SK-N-SH (cell line): ENCODE measurements at regions not wholly inside any gene's neighbourhood (a gene's known extent, or its start where the extent isn't known, plus 50 kb on each side); places are given as distances from the start of the nearest gene placed in this dataset.

ENCODE experiments used
- CTCF ChIA-PET: fragments of 300-600, 350-600 bp; formaldehyde crosslinking; extraction: SDS; loops from one replicate; lab custom pipeline; 2021; lab: Yijun Ruan, JAX
- POLR2A ChIA-PET: fragments of 350-600 bp; sonication (Branson Sonifier 250); formaldehyde crosslinking; extraction: SDS; loops from one replicate; lab custom pipeline; 2020; ENCODE audit warnings: antibody characterized with exemption, inconsistent platforms; lab: Yijun Ruan, JAX
- DNase-seq: peaks from one replicate; pipeline ENCODE4 v3.0.0; 2012
- H2AFZ ChIP-seq: fragments of 200-600 bp; sonication (generic); 2 replicates; pipeline ENCODE4 v1.8.1; 2016; ENCODE audit warnings: antibody characterized with exemption, mild to moderate bottlenecking, low read depth
- H3F3A ChIP-seq: fragments of 200-600 bp; sonication (generic); replicated peaks from 2 replicates; pipeline ENCODE3; 2016; ENCODE audit warnings: antibody characterized with exemption, mild to moderate bottlenecking; ENCODE audit not compliant: insufficient read depth
- H3K27ac ChIP-seq, 2 experiments: fragments of 200-500 bp in 1 of 2; fragments of 200-600 bp in 1 of 2; sonication (Bioruptor generic) in 1 of 2; sonication (generic), shearing (Covaris generic) in 1 of 2; 2 replicates each; pipeline versions ENCODE4 v1.5.1 to v1.6.1; 2014 to 2016; ENCODE audit warnings: low read depth in 2 of 2, inconsistent platforms in 1 of 2, low read length in 1 of 2, mild to moderate bottlenecking in 1 of 2, mixed read lengths in 1 of 2
- H3K27me3 ChIP-seq: fragments of 200-600 bp; sonication (generic), shearing (Covaris generic); 2 replicates; pipeline ENCODE4 v1.6.1; 2016; ENCODE audit warnings: mixed run types; ENCODE audit not compliant: insufficient read depth
- H3K36me3 ChIP-seq, 2 experiments: fragments of 200-500 bp in 1 of 2; fragments of 200-600 bp in 1 of 2; sonication (Bioruptor generic) in 1 of 2; sonication (generic) in 1 of 2; replicated peaks in 1 of 2; 2 replicates each; pipeline versions ENCODE3 to v1.5.1; 2014 to 2016; ENCODE audit warnings: low read length in 1 of 2, mild to moderate bottlenecking in 1 of 2; ENCODE audit not compliant: insufficient read depth in 2 of 2, control insufficient read depth in 1 of 2
- H3K4me1 ChIP-seq, 2 experiments: fragments of 200-500 bp in 1 of 2; fragments of 200-600 bp in 1 of 2; sonication (Bioruptor generic) in 1 of 2; sonication (generic), shearing (Covaris generic) in 1 of 2; 2 replicates each; pipeline versions ENCODE4 v1.5.1 to v1.6.1; 2014 to 2016; ENCODE audit warnings: low read depth in 1 of 2, low read length in 1 of 2, mixed run types in 1 of 2; ENCODE audit not compliant: insufficient read depth in 2 of 2, control insufficient read depth in 1 of 2
- H3K4me2 ChIP-seq: fragments of 200-600 bp; sonication (generic), shearing (Covaris generic); 2 replicates; pipeline ENCODE4 v1.6.1; 2017; ENCODE audit warnings: mixed run types
- H3K4me3 ChIP-seq, 2 experiments: fragments of 200-500 bp in 1 of 2; fragments of 200-600 bp in 1 of 2; sonication (Bioruptor generic) in 1 of 2; sonication (generic), shearing (Covaris generic) in 1 of 2; 2 replicates each; pipeline versions ENCODE4 v1.5.1 to v1.8.1; 2014 to 2016; ENCODE audit warnings: low read depth in 2 of 2, inconsistent platforms in 1 of 2, low read length in 1 of 2, mild to moderate bottlenecking in 1 of 2, mixed read lengths in 1 of 2, moderate library complexity in 1 of 2
- H3K79me2 ChIP-seq: fragments of 200-600 bp; sonication (generic); 2 replicates; pipeline ENCODE4 v1.8.1; 2017; ENCODE audit warnings: mild to moderate bottlenecking; ENCODE audit not compliant: insufficient read depth
- H3K9ac ChIP-seq: fragments of 200-600 bp; sonication (generic); 2 replicates; pipeline ENCODE4 v1.6.1; 2017; ENCODE audit warnings: mixed run types
- H3K9me2 ChIP-seq: fragments of 200-600 bp; sonication (generic); 2 replicates; pipeline ENCODE4 v1.6.1; 2017; ENCODE audit warnings: mixed run types
- H3K9me3 ChIP-seq: fragments of 200-600 bp; sonication (generic); 2 replicates; pipeline ENCODE4 v1.6.1; 2017; ENCODE audit warnings: mixed run types, mild to moderate bottlenecking, moderate library complexity
- H4K20me1 ChIP-seq: fragments of 200-600 bp; sonication (generic); 2 replicates; pipeline ENCODE4 v1.6.1; 2017; ENCODE audit warnings: mild to moderate bottlenecking, mixed run types; ENCODE audit not compliant: insufficient read depth
- CHD2 ChIP-seq: fragments of 150-350 bp; IDR thresholded peaks from 2 replicates; pipeline ENCODE4 v1.6.1; 2018; ENCODE audit warnings: low read length; ENCODE audit not compliant: partially characterized antibody
- ELF1 ChIP-seq: IDR thresholded peaks from 2 replicates; pipeline ENCODE4 v1.4.0; 2012
- EP300 ChIP-seq, 2 experiments: IDR thresholded peaks; 2 replicates each; pipeline versions ENCODE4 v1.4.0 to v1.6.1; 2012; ENCODE audit warnings: borderline replicate concordance in 1 of 2, low read depth in 1 of 2, low read length in 1 of 2
- NFIC ChIP-seq: IDR thresholded peaks from 2 replicates; pipeline ENCODE4 v1.4.0; 2012; ENCODE audit warnings: borderline replicate concordance
- PBX3 ChIP-seq: IDR thresholded peaks from 2 replicates; pipeline ENCODE4; 2012
- RAD21 ChIP-seq: IDR thresholded peaks from 2 replicates; pipeline ENCODE4 v1.6.1; 2012; ENCODE audit warnings: mild to moderate bottlenecking, low read length
- RCOR1 ChIP-seq: fragments of 150-350 bp; IDR thresholded peaks from 2 replicates; pipeline ENCODE4 v1.6.1; 2017; ENCODE audit warnings: antibody characterized with exemption, low read length
- RFX5 ChIP-seq: IDR thresholded peaks from 2 replicates; pipeline ENCODE4 v1.6.1; 2012; ENCODE audit warnings: mild to moderate bottlenecking, improper control_type of control experiment, low read length
- SIN3A ChIP-seq: IDR thresholded peaks from 2 replicates; pipeline ENCODE4 v1.6.1; 2012; ENCODE audit warnings: low read depth, mild to moderate bottlenecking, low read length, moderate library complexity, borderline replicate concordance
- SMC3 ChIP-seq: IDR thresholded peaks from 2 replicates; pipeline ENCODE4 v1.6.1; 2012; ENCODE audit warnings: low read depth, low read length, improper control_type of control experiment
- TCF12 ChIP-seq: IDR thresholded peaks from 2 replicates; pipeline ENCODE4 v1.4.0; 2012
- TEAD4 ChIP-seq: IDR thresholded peaks from 2 replicates; pipeline ENCODE4 v1.4.0; 2012; ENCODE audit warnings: mild to moderate bottlenecking, borderline replicate concordance; ENCODE audit not compliant: insufficient read depth
- WGBS: methylation state at CpG from one replicate; pipeline ENCODE4 v1.1.6; 2017; ENCODE audit warnings: low lambda C conversion rate; 5-methylcytosine and 5-hydroxymethylcytosine counted together
- TF ChIP-seq, protein P1 (sequence below): fragments of 150-350 bp; IDR thresholded peaks from 2 replicates; pipeline ENCODE4 v1.6.1; 2017; ENCODE audit warnings: antibody characterized with exemption, low read length, low read depth, borderline replicate concordance
- TF ChIP-seq, protein P2 (sequence below): fragments of 200-600 bp; sonication (generic); IDR thresholded peaks from 2 replicates; pipeline ENCODE4 v1.6.1; 2017; ENCODE audit warnings: antibody characterized with exemption, mild to moderate bottlenecking, moderate library complexity

DNA sequence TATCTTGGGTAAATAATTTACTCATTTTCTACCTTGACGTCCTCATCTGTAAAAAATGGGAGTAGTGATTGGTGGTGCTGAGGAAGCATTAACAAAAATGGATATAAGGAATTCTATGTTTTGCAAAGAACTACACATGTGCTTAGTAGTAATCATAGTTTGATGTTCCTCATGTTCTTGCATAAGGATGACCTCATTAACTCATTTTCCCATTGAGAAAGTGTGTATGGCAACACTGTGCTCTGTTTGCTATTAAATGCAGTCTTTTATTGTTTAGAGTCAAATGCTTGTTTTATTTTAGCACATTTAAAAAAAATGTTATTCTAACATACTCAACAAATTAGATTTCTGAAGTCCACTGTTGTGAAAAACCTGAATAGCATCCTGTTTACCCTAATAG, 211.2 kb upstream of the RSPO3 start:
- Histone ChIP-seq H3K79me2 (no peaks in the 10 kb centered on the region), H3K4me1 (no peaks in the 10 kb centered on the region; a peak in 1 of 4 replicates), H3K27ac (no peak overlapping the region), H3K4me2 (no peak overlapping the region), H3K9me3 (no peaks in the 10 kb centered on the region), H3K27me3 (no peaks in the 10 kb centered on the region), H3K36me3 (no peaks in the 10 kb centered on the region), H2AFZ (no peak overlapping the region), H3K9me2 (no peaks in the 10 kb centered on the region), H3K9ac (no peak overlapping the region), H3K4me3 (no peak overlapping the region), H4K20me1 (no peaks in the 10 kb centered on the region), H3F3A (no peaks in the 10 kb centered on the region)
- TF ChIP-seq TCF12 (no peak), ELF1 (no peak), SIN3A (no peak), RCOR1 (no peak), RFX5 (no peak), EP300 (IDR thresholded peaks at IDR 0.05; ENCODE audit: borderline replicate concordance in 1 of 2, low read depth in 1 of 2, low read length in 1 of 2) (no peak), NFIC (no peak), PBX3 (no peak)
- TF ChIP-seq, protein P1, sequence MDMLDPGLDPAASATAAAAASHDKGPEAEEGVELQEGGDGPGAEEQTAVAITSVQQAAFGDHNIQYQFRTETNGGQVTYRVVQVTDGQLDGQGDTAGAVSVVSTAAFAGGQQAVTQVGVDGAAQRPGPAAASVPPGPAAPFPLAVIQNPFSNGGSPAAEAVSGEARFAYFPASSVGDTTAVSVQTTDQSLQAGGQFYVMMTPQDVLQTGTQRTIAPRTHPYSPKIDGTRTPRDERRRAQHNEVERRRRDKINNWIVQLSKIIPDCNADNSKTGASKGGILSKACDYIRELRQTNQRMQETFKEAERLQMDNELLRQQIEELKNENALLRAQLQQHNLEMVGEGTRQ, result no peak
- POLR2A ChIA-PET, result no interaction called here
- no peak for DNase-seq
- WGBS, result 7% methylated on average over 1 of the region's 1 CpG
- CTCF ChIA-PET, result no interaction called here

GRCh38 chr6:126907996-126908395, 210.5 kb upstream of the RSPO3 start:
- WGBS, result 4% methylated on average over 5 of the region's 5 CpGs
- Histone ChIP-seq H4K20me1 (no peaks in the 10 kb centered on the region), H3K27ac (no peak overlapping the region), H3K27me3 (no peaks in the 10 kb centered on the region), H3K9me3 (no peaks in the 10 kb centered on the region), H3K79me2 (no peaks in the 10 kb centered on the region), H3F3A (no peaks in the 10 kb centered on the region), H3K9ac (no peak overlapping the region), H3K4me2 (no peak overlapping the region), H3K4me3 (no peak overlapping the region), H2AFZ (no peak overlapping the region), H3K9me2 (no peaks in the 10 kb centered on the region), H3K36me3 (no peaks in the 10 kb centered on the region), H3K4me1 (no peaks in the 10 kb centered on the region; a peak in 1 of 4 replicates)
- ChIA-PET POLR2A (no interaction called here), CTCF (interaction anchor here (0.5 to 0.6 kb wide), 2 partner anchors 48 to 148 kb away, joined by 3 read pairs; no protein-coding TSS in a partner anchor)
- no peak for TF ChIP-seq SMC3
- no peak for DNase-seq

DNA sequence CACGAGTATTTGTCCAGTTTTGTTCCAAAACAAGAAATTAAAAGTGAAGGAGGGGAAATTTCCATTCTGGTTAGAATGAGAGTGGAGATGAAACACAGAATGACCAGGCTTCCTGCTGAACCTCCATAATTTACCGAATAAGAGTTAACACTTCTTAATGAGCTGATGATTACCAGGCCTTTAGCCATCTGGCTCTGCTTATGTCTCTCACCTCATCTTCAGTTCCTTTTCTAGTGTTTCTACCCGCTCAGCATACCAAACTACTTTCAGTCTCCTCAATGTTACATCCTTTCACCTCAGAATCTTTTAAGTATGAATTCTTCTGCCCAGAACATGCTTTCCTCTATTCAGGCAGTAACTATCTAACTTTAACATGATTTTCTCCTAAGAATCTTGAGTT, 209.0 kb upstream of the RSPO3 start:
- Histone ChIP-seq H3F3A (no peaks in the 10 kb centered on the region), H3K27me3 (no peaks in the 10 kb centered on the region), H3K9ac (no peak overlapping the region), H3K9me3 (no peaks in the 10 kb centered on the region), H3K79me2 (no peaks in the 10 kb centered on the region), H4K20me1 (no peaks in the 10 kb centered on the region), H3K4me1 (no peaks in the 10 kb centered on the region; a peak in 1 of 4 replicates), H2AFZ (no peak overlapping the region), H3K36me3 (no peaks in the 10 kb centered on the region), H3K4me3 (no peak overlapping the region), H3K27ac (no peak overlapping the region), H3K9me2 (no peaks in the 10 kb centered on the region), H3K4me2 (no peak overlapping the region)
- WGBS, result 23% methylated on average over 3 of the region's 3 CpGs
- DNase-seq, result no peak
- ChIA-PET POLR2A (no interaction called here), CTCF (interaction anchor here (1.1 kb wide), 1 partner anchor 10 kb away, joined by 4 read pairs; no protein-coding TSS in a partner anchor)
- TF ChIP-seq CHD2 (no peak), TEAD4 (no peak), RAD21 (no peak), SIN3A (no peak)
- TF ChIP-seq, protein P2, sequence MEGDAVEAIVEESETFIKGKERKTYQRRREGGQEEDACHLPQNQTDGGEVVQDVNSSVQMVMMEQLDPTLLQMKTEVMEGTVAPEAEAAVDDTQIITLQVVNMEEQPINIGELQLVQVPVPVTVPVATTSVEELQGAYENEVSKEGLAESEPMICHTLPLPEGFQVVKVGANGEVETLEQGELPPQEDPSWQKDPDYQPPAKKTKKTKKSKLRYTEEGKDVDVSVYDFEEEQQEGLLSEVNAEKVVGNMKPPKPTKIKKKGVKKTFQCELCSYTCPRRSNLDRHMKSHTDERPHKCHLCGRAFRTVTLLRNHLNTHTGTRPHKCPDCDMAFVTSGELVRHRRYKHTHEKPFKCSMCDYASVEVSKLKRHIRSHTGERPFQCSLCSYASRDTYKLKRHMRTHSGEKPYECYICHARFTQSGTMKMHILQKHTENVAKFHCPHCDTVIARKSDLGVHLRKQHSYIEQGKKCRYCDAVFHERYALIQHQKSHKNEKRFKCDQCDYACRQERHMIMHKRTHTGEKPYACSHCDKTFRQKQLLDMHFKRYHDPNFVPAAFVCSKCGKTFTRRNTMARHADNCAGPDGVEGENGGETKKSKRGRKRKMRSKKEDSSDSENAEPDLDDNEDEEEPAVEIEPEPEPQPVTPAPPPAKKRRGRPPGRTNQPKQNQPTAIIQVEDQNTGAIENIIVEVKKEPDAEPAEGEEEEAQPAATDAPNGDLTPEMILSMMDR, result no peak
